ENCODE measurements at regions not wholly inside any gene's neighbourhood (a gene's known extent, or its start where the extent isn't known, plus 50 kb on each side); places are given as distances from the start of the nearest gene placed in this dataset.

GRCh38 chr22:46096051-46096450, 54.3 kb upstream of the PPARA start:
- Histone ChIP-seq H3K27ac (ENCODE audit: low read depth, low read length) (no peak overlapping the region), H3K9me3 (ENCODE audit: control insufficient read depth, insufficient read depth, low read length) (no peaks in the 10 kb centered on the region), H3K4me3 (ENCODE audit: low read length) (no peak overlapping the region), H3K36me3 (ENCODE audit: control insufficient read depth, low read length) (no peaks in the 10 kb centered on the region), H3K4me1 (ENCODE audit: control insufficient read depth, low read length) (no peaks in the 10 kb centered on the region), H3K9me2 (replicated peaks; ENCODE audit: control insufficient read depth, low read length) (no peaks in the 10 kb centered on the region), H4K20me1 (ENCODE audit: control insufficient read depth, insufficient read depth, low read depth, low read length) (no peaks in the 10 kb centered on the region), H3K79me2 (ENCODE audit: control insufficient read depth, low read length) (no peaks in the 10 kb centered on the region), H3K27me3 (ENCODE audit: control insufficient read depth, low read length) (no peaks in the 10 kb centered on the region), H3F3A (ENCODE audit: control insufficient read depth, insufficient read depth) (no peaks in the 10 kb centered on the region), H3K4me2 (ENCODE audit: low read length) (no peak overlapping the region)
- TF ChIP-seq, protein P1, sequence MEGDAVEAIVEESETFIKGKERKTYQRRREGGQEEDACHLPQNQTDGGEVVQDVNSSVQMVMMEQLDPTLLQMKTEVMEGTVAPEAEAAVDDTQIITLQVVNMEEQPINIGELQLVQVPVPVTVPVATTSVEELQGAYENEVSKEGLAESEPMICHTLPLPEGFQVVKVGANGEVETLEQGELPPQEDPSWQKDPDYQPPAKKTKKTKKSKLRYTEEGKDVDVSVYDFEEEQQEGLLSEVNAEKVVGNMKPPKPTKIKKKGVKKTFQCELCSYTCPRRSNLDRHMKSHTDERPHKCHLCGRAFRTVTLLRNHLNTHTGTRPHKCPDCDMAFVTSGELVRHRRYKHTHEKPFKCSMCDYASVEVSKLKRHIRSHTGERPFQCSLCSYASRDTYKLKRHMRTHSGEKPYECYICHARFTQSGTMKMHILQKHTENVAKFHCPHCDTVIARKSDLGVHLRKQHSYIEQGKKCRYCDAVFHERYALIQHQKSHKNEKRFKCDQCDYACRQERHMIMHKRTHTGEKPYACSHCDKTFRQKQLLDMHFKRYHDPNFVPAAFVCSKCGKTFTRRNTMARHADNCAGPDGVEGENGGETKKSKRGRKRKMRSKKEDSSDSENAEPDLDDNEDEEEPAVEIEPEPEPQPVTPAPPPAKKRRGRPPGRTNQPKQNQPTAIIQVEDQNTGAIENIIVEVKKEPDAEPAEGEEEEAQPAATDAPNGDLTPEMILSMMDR (IDR thresholded peaks at IDR 0.05; ENCODE audit: low read depth, low read length, poor library complexity, severe bottlenecking) = no peak
- no peak for TF ChIP-seq EZH2phosphoT487 (IDR thresholded peaks at IDR 0.05; ENCODE audit: borderline replicate concordance, low read length)

DNA sequence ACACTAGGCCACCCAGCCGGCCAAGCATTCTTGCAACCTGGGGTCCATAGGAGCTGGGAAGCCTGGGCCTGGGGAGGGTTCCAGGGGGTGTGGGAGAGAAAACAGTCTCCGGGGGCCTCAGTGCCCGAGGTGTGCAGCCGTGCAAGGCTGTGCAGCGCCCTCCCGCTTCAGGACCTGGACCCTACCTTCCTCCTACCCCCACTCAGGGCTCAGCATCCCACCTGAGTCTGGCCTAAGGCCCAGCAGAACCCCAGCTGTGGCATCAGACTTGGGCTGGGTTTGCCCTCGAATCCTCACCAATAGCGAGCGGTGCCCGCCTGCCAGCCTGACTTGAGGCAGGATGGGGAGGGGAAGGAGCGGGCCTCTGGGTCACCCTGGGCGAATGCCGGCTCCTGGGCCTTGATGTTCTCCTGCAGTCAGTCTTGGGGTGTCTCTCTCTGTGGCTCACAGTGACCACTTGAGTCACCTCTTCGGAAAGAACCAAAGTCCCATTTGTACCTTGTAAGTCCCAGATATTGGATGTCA, 53.6 kb upstream of the PPARA start:
- Histone ChIP-seq H3K79me2 (ENCODE audit: control insufficient read depth, low read length) (no peaks in the 10 kb centered on the region), H3K4me2 (ENCODE audit: low read length) (no peak overlapping the region), H3K9me2 (replicated peaks; ENCODE audit: control insufficient read depth, low read length) (no peaks in the 10 kb centered on the region), H3K27me3 (ENCODE audit: control insufficient read depth, low read length) (no peaks in the 10 kb centered on the region), H3F3A (ENCODE audit: control insufficient read depth, insufficient read depth) (no peaks in the 10 kb centered on the region), H4K20me1 (ENCODE audit: control insufficient read depth, insufficient read depth, low read depth, low read length) (no peaks in the 10 kb centered on the region), H3K4me3 (ENCODE audit: low read length) (no peak overlapping the region), H3K36me3 (ENCODE audit: control insufficient read depth, low read length) (no peaks in the 10 kb centered on the region), H3K4me1 (ENCODE audit: control insufficient read depth, low read length) (no peaks in the 10 kb centered on the region), H3K27ac (ENCODE audit: low read depth, low read length) (no peak overlapping the region), H3K9me3 (ENCODE audit: control insufficient read depth, insufficient read depth, low read length) (no peaks in the 10 kb centered on the region)
- TF ChIP-seq EZH2phosphoT487 (IDR thresholded peaks at IDR 0.05; ENCODE audit: borderline replicate concordance, low read length) = no peak
- TF ChIP-seq, protein P1 (IDR thresholded peaks at IDR 0.05; ENCODE audit: low read depth, low read length, poor library complexity, severe bottlenecking) = no peak

DNA sequence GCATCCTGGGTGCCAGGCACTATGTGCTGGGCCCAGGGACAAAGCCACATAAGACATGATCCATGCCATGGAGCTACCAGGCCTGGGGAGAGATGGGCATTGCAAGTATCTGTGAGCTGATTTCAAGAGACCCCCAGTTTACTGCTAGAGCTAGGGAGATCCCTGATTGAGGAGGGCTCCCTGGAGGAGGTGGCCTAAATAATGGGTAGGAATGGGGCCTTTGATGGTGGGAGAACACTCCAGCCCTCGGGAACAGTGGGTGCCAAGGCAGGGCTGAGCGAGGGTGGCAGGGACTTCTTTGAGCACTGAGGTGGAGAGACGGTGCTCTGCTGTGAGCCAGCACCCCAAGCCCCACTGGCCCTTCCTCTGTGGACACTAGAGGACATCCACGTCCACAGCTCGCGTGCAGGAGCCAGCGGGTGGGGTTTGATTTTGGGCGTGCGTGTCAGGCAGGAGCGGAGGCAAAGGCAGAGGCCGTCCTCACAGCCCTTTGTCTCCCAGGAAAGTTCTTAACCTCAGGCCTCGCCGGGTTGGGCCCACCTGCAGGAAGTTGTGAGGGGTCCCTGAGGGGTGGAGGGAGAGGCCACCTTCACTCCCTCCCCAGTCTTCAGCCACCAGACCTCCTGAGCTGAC, 52.9 kb upstream of the PPARA start:
- Histone ChIP-seq H3F3A (ENCODE audit: control insufficient read depth, insufficient read depth) (no peaks in the 10 kb centered on the region), H3K27me3 (ENCODE audit: control insufficient read depth, low read length) (no peaks in the 10 kb centered on the region), H3K79me2 (ENCODE audit: control insufficient read depth, low read length) (no peaks in the 10 kb centered on the region), H4K20me1 (ENCODE audit: control insufficient read depth, insufficient read depth, low read depth, low read length) (no peaks in the 10 kb centered on the region), H3K4me3 (ENCODE audit: low read length) (no peak overlapping the region), H3K4me1 (ENCODE audit: control insufficient read depth, low read length) (no peaks in the 10 kb centered on the region), H3K9me2 (replicated peaks; ENCODE audit: control insufficient read depth, low read length) (no peaks in the 10 kb centered on the region), H3K36me3 (ENCODE audit: control insufficient read depth, low read length) (no peaks in the 10 kb centered on the region), H3K4me2 (ENCODE audit: low read length) (no peak overlapping the region), H3K27ac (ENCODE audit: low read depth, low read length) (no peak overlapping the region), H3K9me3 (ENCODE audit: control insufficient read depth, insufficient read depth, low read length) (no peaks in the 10 kb centered on the region)
- TF ChIP-seq, protein P1 (IDR thresholded peaks at IDR 0.05; ENCODE audit: low read depth, low read length, poor library complexity, severe bottlenecking) = no peak
- TF ChIP-seq EZH2phosphoT487 (IDR thresholded peaks at IDR 0.05; ENCODE audit: borderline replicate concordance, low read length) = no peak
